CD4-positive, alpha-beta T cell (primary cell): ENCODE measurements at regions not wholly inside any gene's neighbourhood (a gene's known extent, or its start where the extent isn't known, plus 50 kb on each side); places are given as distances from the start of the nearest gene placed in this dataset.

ENCODE experiments used
- ATAC-seq: fragments of 200-7000 bp; cut with Tn5 transposase; one replicate; pipeline ENCODE4 v1.10.0; 2022; ENCODE audit warnings: mild to moderate bottlenecking; ENCODE audit not compliant: poor library complexity
- CTCF ChIA-PET: fragments of 350-600 bp; sonication (Branson Sonifier 250); formaldehyde crosslinking; loops from one replicate; lab custom pipeline; 2021; ENCODE audit warnings: antibody characterized with exemption, inconsistent platforms; lab: Charles Lee
- POLR2A ChIA-PET: fragments of 350-600 bp; sonication (Branson Sonifier 250); formaldehyde crosslinking; loops from one replicate; lab custom pipeline; 2021; ENCODE audit warnings: antibody characterized with exemption, inconsistent platforms; lab: Charles Lee
- DNase-seq, 14 experiments: peaks; one replicate each; pipeline ENCODE4 v3.0.0-alpha.2; 2013 to 2020; ENCODE audit warnings: mixed read lengths in 2 of 14
- H3K27ac ChIP-seq, 2 donors: one replicate each; pipeline versions ENCODE4 v1.5.1 to v1.7.0; 2013; ENCODE audit warnings: low read length in 2 of 2, low read depth in 1 of 2, mild to moderate bottlenecking in 1 of 2
- H3K27me3 ChIP-seq, 2 experiments: 1 replicate in 1 of 2; 2 replicates in 1 of 2; pipeline versions ENCODE4 v1.6.1 to v1.7.0; 2013; ENCODE audit warnings: low read length in 2 of 2, control low read depth in 1 of 2, mild to moderate bottlenecking in 1 of 2, moderate library complexity in 1 of 2; ENCODE audit not compliant: insufficient read depth in 2 of 2, control insufficient read depth in 1 of 2
- H3K36me3 ChIP-seq: one replicate; pipeline ENCODE4 v1.6.1; 2013; ENCODE audit warnings: low read length, control low read depth; ENCODE audit not compliant: insufficient read depth
- H3K4me1 ChIP-seq: one replicate; pipeline ENCODE4 v1.6.1; 2013; ENCODE audit warnings: low read length, control low read depth; ENCODE audit not compliant: insufficient read depth
- H3K4me3 ChIP-seq: one replicate; pipeline ENCODE4 v1.5.1; 2013; ENCODE audit warnings: mild to moderate bottlenecking, low read length, moderate library complexity
- H3K9me3 ChIP-seq, 2 experiments: 1 replicate in 1 of 2; 2 replicates in 1 of 2; pipeline versions ENCODE4 v1.6.1 to v1.7.0; 2013; ENCODE audit warnings: low read length in 2 of 2, mild to moderate bottlenecking in 2 of 2, control low read depth in 1 of 2, moderate library complexity in 1 of 2; ENCODE audit not compliant: control insufficient read depth in 1 of 2, insufficient read depth in 1 of 2
- H3K27ac Mint-ChIP-seq: one replicate; pipeline ENCODE4 v1.8.0; 2020; ENCODE audit warnings: mixed read lengths
- H3K27me3 Mint-ChIP-seq: one replicate; pipeline ENCODE4 v1.8.0; 2021; ENCODE audit warnings: mixed read lengths
- H3K36me3 Mint-ChIP-seq: one replicate; pipeline ENCODE4 v1.8.0; 2021; ENCODE audit warnings: low read depth, mixed read lengths
- H3K4me1 Mint-ChIP-seq: one replicate; pipeline ENCODE4 v1.8.0; 2021; ENCODE audit warnings: low read depth, mixed read lengths
- H3K4me3 Mint-ChIP-seq: one replicate; pipeline ENCODE4 v1.8.0; 2020; ENCODE audit warnings: mild to moderate bottlenecking, mixed read lengths
- H3K9me3 Mint-ChIP-seq: one replicate; pipeline ENCODE4 v1.8.0; 2020; ENCODE audit warnings: mixed read lengths
- CTCF ChIP-seq: fragments of 200-600 bp; IDR thresholded peaks from one replicate; pipeline ENCODE4 v1.8.0; 2022; ENCODE audit warnings: antibody characterized with exemption, mild to moderate bottlenecking
- intact Hi-C, 2 experiments: fragments of 100-400 bp; cut with DNase I in 1 of 2; cut with micrococcal nuclease in 1 of 2; formaldehyde crosslinking; loops; one replicate each; pipeline versions ENCODE4 v1.15.1 to v1.9.0; 2023 to 2025; cut with DNase I, micrococcal nuclease

- no peak overlapping the region for H3K4me3 Mint-ChIP-seq
- no peak overlapping the region for H3K27ac Mint-ChIP-seq
- H3K9me3 Mint-ChIP-seq, result peaks cover 4% of the 10 kb centered on the region
- Histone ChIP-seq H3K9me3 (peaks cover 0 to 3% of the 10 kb centered on the region in 2 experiments), H3K36me3 (no peaks in the 10 kb centered on the region), H3K27me3 (no peaks in the 10 kb centered on the region), H3K27ac (no peak overlapping the region), H3K4me1 (no peaks in the 10 kb centered on the region), H3K4me3 (no peak overlapping the region)
- ChIA-PET CTCF (no interaction called here), POLR2A (no interaction called here)
- no peak for TF ChIP-seq CTCF
- intact Hi-C loops, result no loop called here
- DNase-seq, result no peak
- H3K36me3 Mint-ChIP-seq, result no peaks in the 10 kb centered on the region
- no peak for ATAC-seq
- no peaks in the 10 kb centered on the region for H3K27me3 Mint-ChIP-seq
- H3K4me1 Mint-ChIP-seq, result no peaks in the 10 kb centered on the region
Measured at GRCh38 chrX:145751943-145752342, 65.7 kb upstream of the SLITRK2 start.
